ENCODE measurements at regions not wholly inside any gene's neighbourhood (a gene's known extent, or its start where the extent isn't known, plus 50 kb on each side); places are given as distances from the start of the nearest gene placed in this dataset.

- H3K27me3 ChIP-seq (ENCODE audit: insufficient read depth, low read length): no peaks in the 10 kb centered on the region
These were observed 116.5 kb upstream of the DLX2 start for GRCh38 chr2:172219201-172219600.

DNA sequence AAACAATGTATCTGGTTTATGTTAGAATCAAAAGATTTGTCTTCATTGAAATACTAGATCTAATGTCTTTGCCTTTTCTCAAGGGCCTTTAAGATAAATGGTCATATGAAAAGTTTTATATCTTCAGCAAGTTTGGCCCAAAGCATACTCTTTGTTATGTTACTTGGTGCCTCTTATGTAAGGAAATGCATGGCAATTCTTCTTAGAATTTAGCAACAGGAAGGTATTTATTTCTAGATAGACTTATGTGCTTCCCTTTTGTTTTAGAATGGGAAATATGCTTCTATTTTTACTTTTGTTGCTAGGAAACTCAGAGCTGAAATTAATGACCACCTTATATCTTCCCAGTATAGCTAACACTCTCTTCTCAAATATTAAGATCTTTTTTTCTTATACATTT is 117.4 kb upstream of the DLX2 start:
- no peaks in the 10 kb centered on the region for H3K9me3 ChIP-seq (ENCODE audit: insufficient read depth, low read depth, low read length)
- no peak overlapping the region for H3K4me3 ChIP-seq (ENCODE audit: low read length)
- no peaks in the 10 kb centered on the region for H3K36me3 ChIP-seq (ENCODE audit: insufficient read depth, low read depth, low read length)
- H3K9ac ChIP-seq (ENCODE audit: low read depth, low read length): no peak overlapping the region
- no peaks in the 10 kb centered on the region for H3K27me3 ChIP-seq (ENCODE audit: insufficient read depth, low read length)
- no peak overlapping the region for H3K27ac ChIP-seq (ENCODE audit: low read length)
- H3K4me1 ChIP-seq (ENCODE audit: insufficient read depth, low read length): 0 out of 2 replicates have a peak, but pooled peaks cover 4% of the 10 kb centered on the region

More at GRCh38 chr2:172219201-172219600, 116.5 kb upstream of the DLX2 start:
- no peaks in the 10 kb centered on the region for H3K36me3 ChIP-seq (ENCODE audit: insufficient read depth, low read depth, low read length)
- H3K27ac ChIP-seq (ENCODE audit: low read length): no peak overlapping the region
- H3K9ac ChIP-seq (ENCODE audit: low read depth, low read length): no peak overlapping the region
- no peak overlapping the region for H3K4me3 ChIP-seq (ENCODE audit: low read length)
- H3K9me3 ChIP-seq (ENCODE audit: insufficient read depth, low read depth, low read length): no peaks in the 10 kb centered on the region
- H3K4me1 ChIP-seq (ENCODE audit: insufficient read depth, low read length): peaks cover 4% of the 10 kb centered on the region; the same call in 1 of the 2 replicates

- Histone ChIP-seq H3K27ac (ENCODE audit: low read length) (no peak overlapping the region), H3K9ac (ENCODE audit: low read depth, low read length) (no peak overlapping the region), H3K4me1 (ENCODE audit: insufficient read depth, low read length) (0 out of 2 replicates have a peak, but pooled peaks cover 4% of the 10 kb centered on the region), H3K36me3 (ENCODE audit: insufficient read depth, low read depth, low read length) (no peaks in the 10 kb centered on the region), H3K4me3 (ENCODE audit: low read length) (no peak overlapping the region), H3K27me3 (ENCODE audit: insufficient read depth, low read length) (no peaks in the 10 kb centered on the region; the same call in 1 of the 2 replicates), H3K9me3 (ENCODE audit: insufficient read depth, low read depth, low read length) (no peaks in the 10 kb centered on the region)
These were observed 120.9 kb upstream of the DLX2 start for GRCh38 chr2:172223601-172224054.

DNA sequence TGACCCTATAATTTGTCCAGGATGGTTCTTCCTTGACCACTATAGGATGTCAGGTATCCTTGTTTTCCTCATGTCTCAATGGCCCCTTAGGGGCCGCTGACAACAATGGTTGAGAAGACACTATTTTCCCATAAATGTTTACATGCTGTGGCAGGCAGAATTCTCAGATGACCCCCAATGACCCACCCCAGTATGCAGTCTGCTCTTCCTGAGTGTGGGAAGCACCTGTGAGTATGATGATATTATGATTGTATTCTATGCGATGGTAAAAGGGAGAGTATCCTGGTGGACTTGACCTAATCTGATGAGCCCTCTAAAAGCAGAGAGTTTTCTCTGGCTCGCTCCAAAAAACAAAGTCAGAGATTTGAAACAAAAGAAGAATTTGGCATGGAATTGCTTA is 123.1 kb upstream of the DLX2 start:
- H3K27me3 ChIP-seq (ENCODE audit: insufficient read depth, low read length): no peaks in the 10 kb centered on the region; the same call in 1 of the 2 replicates
- H3K36me3 ChIP-seq (ENCODE audit: insufficient read depth, low read depth, low read length): no peaks in the 10 kb centered on the region
- no peak overlapping the region for H3K4me3 ChIP-seq (ENCODE audit: low read length)
- H3K4me1 ChIP-seq (ENCODE audit: insufficient read depth, low read length): no peaks in the 10 kb centered on the region
- no peak overlapping the region for H3K9ac ChIP-seq (ENCODE audit: low read depth, low read length)
- H3K27ac ChIP-seq (ENCODE audit: low read length): no peak overlapping the region
- no peaks in the 10 kb centered on the region for H3K9me3 ChIP-seq (ENCODE audit: insufficient read depth, low read depth, low read length)

- no peaks in the 10 kb centered on the region; the same call in 1 of the 2 replicates for H3K27me3 ChIP-seq (ENCODE audit: insufficient read depth, low read length)
- no peak overlapping the region for H3K4me3 ChIP-seq (ENCODE audit: low read length)
- H3K4me1 ChIP-seq (ENCODE audit: insufficient read depth, low read length): no peaks in the 10 kb centered on the region
- no peak overlapping the region for H3K27ac ChIP-seq (ENCODE audit: low read length)
- no peaks in the 10 kb centered on the region for H3K36me3 ChIP-seq (ENCODE audit: insufficient read depth, low read depth, low read length)
- no peaks in the 10 kb centered on the region for H3K9me3 ChIP-seq (ENCODE audit: insufficient read depth, low read depth, low read length)
- no peak overlapping the region for H3K9ac ChIP-seq (ENCODE audit: low read depth, low read length)
These were observed 123.8 kb upstream of the DLX2 start for GRCh38 chr2:172226244-172227061.

DNA sequence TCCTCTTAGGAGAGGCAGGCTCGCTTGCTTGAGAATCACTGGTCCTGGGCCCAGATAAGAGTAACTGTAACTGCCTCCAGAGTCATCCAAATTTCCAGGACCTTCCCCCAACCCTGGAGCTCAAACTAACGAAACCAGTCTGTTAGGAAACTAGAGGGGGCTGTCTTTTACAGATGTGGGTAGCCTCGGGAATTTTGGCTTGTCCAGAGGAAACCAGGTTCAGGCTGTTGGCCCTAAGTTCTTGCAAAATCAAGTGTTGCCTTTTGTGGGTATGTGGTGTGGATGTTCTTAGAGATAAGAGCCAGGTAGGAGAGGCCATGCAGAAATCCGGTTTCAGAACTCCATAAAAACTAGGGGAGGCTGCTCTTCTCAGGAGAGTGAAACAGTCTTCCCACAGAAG is 125.0 kb upstream of the DLX2 start:
- peaks cover 4% of the 10 kb centered on the region; the same call in 1 of the 2 replicates for H3K4me1 ChIP-seq (ENCODE audit: insufficient read depth, low read length)
- peaks cover 8% of the 10 kb centered on the region; the same call in 1 of the 2 replicates for H3K27me3 ChIP-seq (ENCODE audit: insufficient read depth, low read length)
- no peak overlapping the region for H3K4me3 ChIP-seq (ENCODE audit: low read length)
- H3K9ac ChIP-seq (ENCODE audit: low read depth, low read length): no peak overlapping the region
- no peaks in the 10 kb centered on the region for H3K36me3 ChIP-seq (ENCODE audit: insufficient read depth, low read depth, low read length)
- H3K9me3 ChIP-seq (ENCODE audit: insufficient read depth, low read depth, low read length): no peaks in the 10 kb centered on the region
- H3K27ac ChIP-seq (ENCODE audit: low read length): no peak overlapping the region

DNA sequence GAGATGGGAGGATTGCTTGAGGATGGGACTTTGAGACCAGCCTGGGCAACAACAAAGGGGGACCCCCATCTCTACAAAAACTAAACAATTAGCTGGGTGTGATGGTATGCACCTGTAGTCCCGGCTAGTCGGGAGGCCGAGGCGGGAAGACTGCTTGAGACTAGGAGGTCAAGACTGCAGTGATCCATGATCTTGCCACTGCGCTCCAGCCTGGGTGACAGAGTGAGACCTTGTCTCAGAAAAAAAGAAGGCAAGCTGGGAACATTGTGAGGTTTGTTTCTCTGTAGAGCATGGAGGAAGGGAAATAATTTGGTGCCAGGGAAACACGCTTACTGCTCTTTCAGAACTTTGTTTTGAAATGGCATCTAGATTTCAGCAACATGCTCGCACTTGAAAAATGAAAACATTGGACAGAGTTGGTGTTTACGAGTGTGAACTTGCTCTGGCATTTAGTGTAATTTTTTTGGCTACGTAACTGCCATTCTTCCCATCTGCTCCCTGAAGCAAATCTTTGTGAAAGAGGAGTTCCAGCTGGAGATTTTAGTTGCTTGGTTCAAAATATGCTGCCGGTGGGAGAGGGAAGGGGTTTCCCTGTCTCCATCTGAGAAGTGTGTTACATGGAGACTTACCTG is 125.6 kb upstream of the DLX2 start:
- Histone ChIP-seq H3K4me3 (ENCODE audit: low read length) (no peak overlapping the region), H3K4me1 (ENCODE audit: insufficient read depth, low read length) (peaks cover 4% of the 10 kb centered on the region; the same call in 1 of the 2 replicates), H3K9me3 (ENCODE audit: insufficient read depth, low read depth, low read length) (no peaks in the 10 kb centered on the region), H3K36me3 (ENCODE audit: insufficient read depth, low read depth, low read length) (no peaks in the 10 kb centered on the region), H3K27me3 (ENCODE audit: insufficient read depth, low read length) (peaks cover 13% of the 10 kb centered on the region), H3K27ac (ENCODE audit: low read length) (no peak overlapping the region), H3K9ac (ENCODE audit: low read depth, low read length) (no peak overlapping the region)

DNA sequence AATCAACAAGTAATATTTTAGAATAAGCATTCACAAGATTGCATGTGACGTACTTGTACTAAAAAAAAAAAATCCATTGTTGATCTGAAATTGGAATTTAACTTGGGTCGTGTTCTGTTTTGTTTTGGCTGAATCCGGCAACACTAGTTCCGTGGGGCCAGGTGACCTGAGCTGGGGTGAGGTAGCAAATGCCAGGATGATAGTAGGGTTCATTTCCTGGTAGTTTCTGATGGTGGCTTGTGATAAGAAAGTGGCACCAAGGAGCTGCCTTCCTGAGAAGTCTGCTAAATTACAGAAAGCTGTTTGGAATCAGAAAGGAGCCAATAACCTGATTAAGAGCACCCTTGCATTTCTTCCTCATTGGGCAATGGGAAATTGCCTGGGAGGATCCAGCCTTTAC is 126.4 kb upstream of the DLX2 start:
- Histone ChIP-seq H3K27me3 (ENCODE audit: insufficient read depth, low read length) (peaks cover 21% of the 10 kb centered on the region), H3K9me3 (ENCODE audit: insufficient read depth, low read depth, low read length) (no peaks in the 10 kb centered on the region), H3K36me3 (ENCODE audit: insufficient read depth, low read depth, low read length) (no peaks in the 10 kb centered on the region), H3K9ac (ENCODE audit: low read depth, low read length) (no peak overlapping the region), H3K4me3 (ENCODE audit: low read length) (no peak overlapping the region), H3K4me1 (ENCODE audit: insufficient read depth, low read length) (peaks cover 8% of the 10 kb centered on the region), H3K27ac (ENCODE audit: low read length) (no peak overlapping the region)

DNA sequence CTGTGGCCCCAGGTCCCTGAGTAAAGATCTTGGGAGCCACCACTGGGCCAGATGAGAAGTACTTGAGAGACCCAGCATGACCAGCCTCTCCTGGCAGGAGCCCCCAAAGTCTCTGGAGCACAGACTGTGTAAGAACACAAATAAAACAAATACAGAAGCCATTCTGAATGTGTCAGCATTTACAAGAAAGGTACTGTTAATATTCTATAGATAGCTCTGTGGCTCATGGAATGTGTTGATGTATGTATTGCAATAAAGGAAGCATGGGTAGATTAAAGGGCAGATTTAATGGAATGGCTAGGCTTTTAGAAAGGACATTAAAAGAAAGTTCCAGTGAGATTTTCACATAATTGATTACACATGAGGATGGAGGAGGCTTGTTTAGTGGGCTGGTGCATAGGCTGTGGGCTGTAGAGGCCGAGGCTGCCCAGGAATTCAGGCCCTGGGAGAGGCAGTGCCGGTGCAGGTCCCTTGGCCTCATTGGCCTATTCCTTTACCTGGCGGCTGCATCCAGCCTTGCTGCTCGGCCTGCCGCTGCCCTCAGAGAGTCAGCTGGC is 127.7 kb upstream of the DLX2 start:
- no peak overlapping the region for H3K9ac ChIP-seq (ENCODE audit: low read depth, low read length)
- no peak overlapping the region for H3K4me3 ChIP-seq (ENCODE audit: low read length)
- peaks cover 34% of the 10 kb centered on the region for H3K27me3 ChIP-seq (ENCODE audit: insufficient read depth, low read length)
- H3K9me3 ChIP-seq (ENCODE audit: insufficient read depth, low read depth, low read length): no peaks in the 10 kb centered on the region
- H3K4me1 ChIP-seq (ENCODE audit: insufficient read depth, low read length): peaks cover 12% of the 10 kb centered on the region
- H3K27ac ChIP-seq (ENCODE audit: low read length): no peak overlapping the region
- H3K36me3 ChIP-seq (ENCODE audit: insufficient read depth, low read depth, low read length): no peaks in the 10 kb centered on the region

DNA sequence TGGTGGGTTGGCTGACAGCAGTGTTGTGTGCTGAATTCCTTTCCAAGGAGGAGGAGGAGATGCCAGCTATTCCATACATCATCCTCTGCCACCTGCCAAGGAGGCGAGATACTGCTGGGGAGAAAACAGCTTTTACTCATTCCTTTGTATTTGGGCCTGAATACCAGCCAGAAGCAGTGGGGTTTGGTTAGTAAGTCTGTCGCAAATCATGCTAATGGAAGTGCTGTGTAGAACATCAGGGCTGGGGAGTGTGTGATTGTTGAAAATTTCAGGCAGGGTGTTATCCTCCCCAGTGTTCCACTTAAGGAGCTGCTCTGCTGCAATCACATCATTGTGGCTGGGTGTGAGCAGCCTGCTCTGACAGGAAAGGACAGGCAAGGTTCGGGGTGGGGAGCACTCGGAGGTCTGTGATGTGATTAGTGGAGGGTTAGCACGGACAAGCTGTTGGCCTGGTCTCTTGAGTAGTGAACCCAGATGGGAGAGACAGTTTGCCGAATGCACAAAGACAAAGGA is 128.2 kb upstream of the DLX2 start:
- no peak overlapping the region for H3K9ac ChIP-seq (ENCODE audit: low read depth, low read length)
- H3K9me3 ChIP-seq (ENCODE audit: insufficient read depth, low read depth, low read length): no peaks in the 10 kb centered on the region
- H3K4me1 ChIP-seq (ENCODE audit: insufficient read depth, low read length): peaks cover 17% of the 10 kb centered on the region
- no peak overlapping the region for H3K4me3 ChIP-seq (ENCODE audit: low read length)
- peaks cover 40% of the 10 kb centered on the region for H3K27me3 ChIP-seq (ENCODE audit: insufficient read depth, low read length)
- H3K27ac ChIP-seq (ENCODE audit: low read length): no peak overlapping the region
- no peaks in the 10 kb centered on the region for H3K36me3 ChIP-seq (ENCODE audit: insufficient read depth, low read depth, low read length)

DNA sequence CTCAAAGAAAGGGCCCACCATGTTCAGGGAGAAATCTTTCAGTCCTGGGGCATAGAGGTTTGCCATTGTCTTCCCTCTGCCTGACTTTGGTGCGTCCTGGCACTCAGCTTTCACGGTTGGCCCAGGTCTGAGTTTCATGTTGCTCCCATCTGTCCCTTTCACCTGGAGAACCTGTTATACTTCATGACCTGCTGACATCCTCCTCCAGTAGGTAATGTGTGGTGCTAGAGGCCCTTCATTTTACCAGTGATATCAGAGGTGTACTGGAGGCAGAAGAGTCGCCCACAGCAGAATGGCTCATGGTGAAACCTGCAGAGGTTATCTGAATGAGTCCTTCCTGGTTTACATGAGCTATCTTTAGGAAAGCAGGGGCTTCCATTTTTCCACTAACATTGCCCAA is 128.8 kb upstream of the DLX2 start:
- no peak overlapping the region for H3K4me3 ChIP-seq (ENCODE audit: low read length)
- H3K9me3 ChIP-seq (ENCODE audit: insufficient read depth, low read depth, low read length): no peaks in the 10 kb centered on the region
- no peak overlapping the region for H3K27ac ChIP-seq (ENCODE audit: low read length)
- no peak overlapping the region for H3K9ac ChIP-seq (ENCODE audit: low read depth, low read length)
- H3K36me3 ChIP-seq (ENCODE audit: insufficient read depth, low read depth, low read length): no peaks in the 10 kb centered on the region
- H3K4me1 ChIP-seq (ENCODE audit: insufficient read depth, low read length): peaks cover 22% of the 10 kb centered on the region
- H3K27me3 ChIP-seq (ENCODE audit: insufficient read depth, low read length): peaks cover 45% of the 10 kb centered on the region
